Keratinocyte (primary cell): ENCODE measurements at regions not wholly inside any gene's neighbourhood (a gene's known extent, or its start where the extent isn't known, plus 50 kb on each side); places are given as distances from the start of the nearest gene placed in this dataset.

Experiments
- DNase-seq: peaks from one replicate; pipeline ENCODE4 v3.0.0-alpha.2; 2011; ENCODE audit warnings: low read depth, missing footprints, low spot score
- FAIRE-seq: peaks from 2 replicates; lab custom pipeline; 2011; peaks lifted over from hg19 to GRCh38; lab: Jason Lieb, UNC
- H2AFZ ChIP-seq: 2 replicates; pipeline ENCODE4 v1.6.0; 2012; ENCODE audit warnings: low read length, control low read depth, inconsistent platforms; ENCODE audit not compliant: control insufficient read depth
- H3K27ac ChIP-seq: 2 replicates; pipeline ENCODE4 v1.5.1; 2011; ENCODE audit warnings: low read length; ENCODE audit not compliant: control insufficient read depth, insufficient read depth
- H3K27me3 ChIP-seq: 3 replicates; pipeline ENCODE4 v1.6.0; 2011; ENCODE audit warnings: low read length; ENCODE audit not compliant: control insufficient read depth, insufficient read depth; ENCODE audit errors: extremely low read depth
- H3K36me3 ChIP-seq, 2 experiments: 2 replicates in 1 of 2; 3 replicates in 1 of 2; pipeline ENCODE4 v1.5.1; 2011; ENCODE audit warnings: low read length in 2 of 2, mild to moderate bottlenecking in 1 of 2; ENCODE audit not compliant: control insufficient read depth in 2 of 2, insufficient read depth in 2 of 2; ENCODE audit errors: extremely low read depth in 1 of 2
- H3K4me1 ChIP-seq: 3 replicates; pipeline ENCODE4 v1.5.1; 2011; ENCODE audit warnings: low read length; ENCODE audit not compliant: control insufficient read depth, insufficient read depth; ENCODE audit errors: extremely low read depth
- H3K4me2 ChIP-seq: 3 replicates; pipeline ENCODE4 v1.6.0; 2011; ENCODE audit warnings: low read depth, low read length; ENCODE audit not compliant: control insufficient read depth, insufficient read depth; ENCODE audit errors: extremely low read depth
- H3K4me3 ChIP-seq, 3 experiments: fragments of 200-600 bp in 1 of 3; sonication (generic) in 1 of 3; 2 replicates in 2 of 3; 3 replicates in 1 of 3; pipeline ENCODE4 v1.5.1; 2011 to 2016; ENCODE audit warnings: low read length in 3 of 3, mild to moderate bottlenecking in 3 of 3, control low read depth in 2 of 3, inconsistent platforms in 1 of 3, low read depth in 1 of 3, mixed read lengths in 1 of 3, mixed run types in 1 of 3, moderate library complexity in 1 of 3; ENCODE audit not compliant: control insufficient read depth in 2 of 3, insufficient read depth in 2 of 3; ENCODE audit errors: extremely low read depth in 1 of 3
- H3K79me2 ChIP-seq: 2 replicates; pipeline ENCODE4 v1.6.0; 2012; ENCODE audit warnings: low read length; ENCODE audit not compliant: control insufficient read depth, insufficient read depth
- H3K9ac ChIP-seq: 3 replicates; pipeline ENCODE4 v1.6.0; 2011; ENCODE audit warnings: low read length; ENCODE audit not compliant: control insufficient read depth, insufficient read depth; ENCODE audit errors: extremely low read depth
- H3K9me1 ChIP-seq: 3 replicates; pipeline ENCODE4 v1.6.0; 2011; ENCODE audit warnings: low read length; ENCODE audit not compliant: control insufficient read depth, insufficient read depth; ENCODE audit errors: extremely low read depth
- H3K9me3 ChIP-seq: 2 replicates; pipeline ENCODE4 v1.5.1; 2012; ENCODE audit warnings: low read depth, low read length; ENCODE audit not compliant: control insufficient read depth
- H4K20me1 ChIP-seq: 3 replicates; pipeline ENCODE4 v1.6.0; 2011; ENCODE audit warnings: low read length; ENCODE audit not compliant: control insufficient read depth, insufficient read depth; ENCODE audit errors: extremely low read depth
- CTCF ChIP-seq, 3 experiments: IDR thresholded peaks in 1 of 3; conservative IDR thresholded peaks in 1 of 3; optimal IDR thresholded peaks in 1 of 3; 2 replicates in 2 of 3; 3 replicates in 1 of 3; pipeline versions ENCODE3 to v1.5.1; 2011; ENCODE audit warnings: low read length in 3 of 3, mild to moderate bottlenecking in 3 of 3, moderate library complexity in 2 of 3, control low read depth in 1 of 3, inconsistent platforms in 1 of 3; ENCODE audit not compliant: insufficient read depth in 2 of 3; ENCODE audit errors: extremely low read depth in 1 of 3
- EZH2 ChIP-seq: IDR thresholded peaks from one replicate; pipeline ENCODE4 v1.6.1; 2012; ENCODE audit warnings: inconsistent platforms, mild to moderate bottlenecking, low read length, moderate library complexity
- dilution Hi-C: fragments of 300-500 bp; cut with MboI; formaldehyde crosslinking; loops from one replicate; pipeline ENCODE4 v1.7.0; 2020; ENCODE audit warnings: low sequenced_read_pairs; ENCODE audit not compliant: extremely low pct_ligation_motif_present

- Histone ChIP-seq H3K9me1 (no peaks in the 10 kb centered on the region), H3K36me3 (no peaks in the 10 kb centered on the region), H3K4me2 (no peak overlapping the region), H3K27me3 (no peaks in the 10 kb centered on the region), H3K4me1 (no peaks in the 10 kb centered on the region), H3K9ac (no peak overlapping the region), H4K20me1 (no peaks in the 10 kb centered on the region), H3K9me3 (no peaks in the 10 kb centered on the region), H3K27ac (no peak overlapping the region), H3K4me3 (no peak overlapping the region), H2AFZ (no peak overlapping the region), H3K79me2 (no peaks in the 10 kb centered on the region)
- TF ChIP-seq EZH2 = no peak
- no peak for TF ChIP-seq CTCF (optimal IDR thresholded peaks at IDR 0.05 in 1 of 3, IDR thresholded peaks at IDR 0.05 in 1 of 3, conservative IDR thresholded peaks at IDR 0.05 in 1 of 3; ENCODE audit: extremely low read depth in 1 of 3, insufficient read depth in 2 of 3, low read length in 3 of 3)
- DNase-seq (no peak), FAIRE-seq (no peak)
- dilution Hi-C loops = no loop called here
Observed at GRCh38 chr6:126156973-126157372, 170.6 kb downstream of the TRMT11 start.

GRCh38 chr6:126167726-126168125, 172.2 kb upstream of the CENPW start:
- Histone ChIP-seq H3K36me3 (no peaks in the 10 kb centered on the region), H3K27me3 (no peaks in the 10 kb centered on the region), H2AFZ (no peak overlapping the region), H3K27ac (no peak overlapping the region), H3K9ac (no peak overlapping the region), H3K4me2 (no peak overlapping the region), H3K79me2 (no peaks in the 10 kb centered on the region), H4K20me1 (no peaks in the 10 kb centered on the region), H3K9me3 (no peaks in the 10 kb centered on the region), H3K4me1 (no peaks in the 10 kb centered on the region), H3K9me1 (no peaks in the 10 kb centered on the region), H3K4me3 (no peak overlapping the region)
- TF ChIP-seq CTCF (optimal IDR thresholded peaks at IDR 0.05 in 1 of 3, IDR thresholded peaks at IDR 0.05 in 1 of 3, conservative IDR thresholded peaks at IDR 0.05 in 1 of 3; ENCODE audit: extremely low read depth in 1 of 3, insufficient read depth in 2 of 3, low read length in 3 of 3) = no peak
- TF ChIP-seq EZH2 = no peak
- DNase-seq (no peak), FAIRE-seq (no peak)
- dilution Hi-C loops = no loop called here
